Vagina (tissue), 2 donors: ENCODE measurements at regions not wholly inside any gene's neighbourhood (a gene's known extent, or its start where the extent isn't known, plus 50 kb on each side); places are given as distances from the start of the nearest gene placed in this dataset.

Source experiments
- POLR2A ChIP-seq, 2 donors: fragments of 450-650 bp; IDR thresholded peaks; one replicate each; pipeline ENCODE4 v1.6.1; 2017; ENCODE audit warnings: antibody characterized with exemption in 2 of 2, mild to moderate bottlenecking in 2 of 2, moderate library complexity in 2 of 2
- POLR2AphosphoS5 ChIP-seq, 2 donors: sonication (generic); formaldehyde crosslinking; IDR thresholded peaks; one replicate each; pipeline ENCODE4 v1.9.0; 2017; ENCODE audit warnings: antibody characterized with exemption in 2 of 2, mild to moderate bottlenecking in 2 of 2, low read depth in 1 of 2; ENCODE audit not compliant: insufficient read depth in 1 of 2
- TF ChIP-seq, protein P1 (sequence below), 3 experiments: fragments of 450-650 bp in 2 of 3; fragments of 200-600 bp in 1 of 3; sonication (generic) in 1 of 3; IDR thresholded peaks; one replicate each; pipeline ENCODE4 v1.5.1; 2017 to 2019; ENCODE audit warnings: antibody characterized with exemption in 3 of 3, mild to moderate bottlenecking in 2 of 3, moderate library complexity in 2 of 3

DNA sequence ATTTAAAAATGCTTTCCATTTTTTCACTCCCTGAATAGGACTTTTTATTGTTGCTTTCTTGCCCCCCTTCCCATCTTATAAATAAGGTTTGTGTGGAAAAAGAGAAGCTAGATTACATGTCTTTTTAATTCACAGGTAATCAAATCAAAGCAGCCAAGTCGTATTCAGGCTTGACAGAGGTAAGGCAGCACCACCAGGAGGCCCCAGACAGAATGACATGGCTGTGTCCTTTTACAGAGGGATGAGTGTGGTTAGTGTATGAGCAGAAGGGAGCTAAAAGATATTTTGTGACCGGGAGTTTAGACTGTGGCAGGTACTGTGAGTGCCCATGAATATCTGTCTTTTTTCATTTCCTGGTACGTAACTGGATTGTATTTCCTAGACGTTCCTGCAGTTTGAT is 596.1 kb downstream of the ETNK1 start:
- TF ChIP-seq POLR2AphosphoS5 (IDR thresholded peaks at IDR 0.05; ENCODE audit: insufficient read depth in 1 of 2, low read depth in 1 of 2) = no peak
- TF ChIP-seq, protein P1, sequence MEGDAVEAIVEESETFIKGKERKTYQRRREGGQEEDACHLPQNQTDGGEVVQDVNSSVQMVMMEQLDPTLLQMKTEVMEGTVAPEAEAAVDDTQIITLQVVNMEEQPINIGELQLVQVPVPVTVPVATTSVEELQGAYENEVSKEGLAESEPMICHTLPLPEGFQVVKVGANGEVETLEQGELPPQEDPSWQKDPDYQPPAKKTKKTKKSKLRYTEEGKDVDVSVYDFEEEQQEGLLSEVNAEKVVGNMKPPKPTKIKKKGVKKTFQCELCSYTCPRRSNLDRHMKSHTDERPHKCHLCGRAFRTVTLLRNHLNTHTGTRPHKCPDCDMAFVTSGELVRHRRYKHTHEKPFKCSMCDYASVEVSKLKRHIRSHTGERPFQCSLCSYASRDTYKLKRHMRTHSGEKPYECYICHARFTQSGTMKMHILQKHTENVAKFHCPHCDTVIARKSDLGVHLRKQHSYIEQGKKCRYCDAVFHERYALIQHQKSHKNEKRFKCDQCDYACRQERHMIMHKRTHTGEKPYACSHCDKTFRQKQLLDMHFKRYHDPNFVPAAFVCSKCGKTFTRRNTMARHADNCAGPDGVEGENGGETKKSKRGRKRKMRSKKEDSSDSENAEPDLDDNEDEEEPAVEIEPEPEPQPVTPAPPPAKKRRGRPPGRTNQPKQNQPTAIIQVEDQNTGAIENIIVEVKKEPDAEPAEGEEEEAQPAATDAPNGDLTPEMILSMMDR (IDR thresholded peaks at IDR 0.05) = no peak
- TF ChIP-seq POLR2A (IDR thresholded peaks at IDR 0.05) = no peak
